GM12878 (cell line): ENCODE measurements at regions not wholly inside any gene's neighbourhood (a gene's known extent, or its start where the extent isn't known, plus 50 kb on each side); places are given as distances from the start of the nearest gene placed in this dataset.

Experiments used
- BCL11A ChIP-seq: IDR thresholded peaks from 2 replicates; pipeline ENCODE4 v1.6.1; 2011; ENCODE audit warnings: low read depth, low read length
- BCLAF1 ChIP-seq: fragments of 450-650 bp; IDR thresholded peaks from 2 replicates; pipeline ENCODE4 v1.6.1; 2017; ENCODE audit warnings: antibody characterized with exemption, mild to moderate bottlenecking, moderate library complexity
- BRCA1 ChIP-seq: IDR thresholded peaks from 2 replicates; pipeline ENCODE4 v1.6.1; 2011; ENCODE audit warnings: low read depth, low read length, improper control_type of control experiment
- EGR1 ChIP-seq, 2 experiments: IDR thresholded peaks; 1 replicate in 1 of 2; 2 replicates in 1 of 2; pipeline ENCODE4 v1.6.1; 2011 to 2012; ENCODE audit warnings: low read depth in 2 of 2, low read length in 2 of 2, borderline replicate concordance in 1 of 2, mild to moderate bottlenecking in 1 of 2, moderate library complexity in 1 of 2
- TCF7 ChIP-seq: IDR thresholded peaks from 2 replicates; pipeline ENCODE4 v1.6.1; 2014; ENCODE audit warnings: antibody characterized with exemption, borderline replicate concordance
- ZBTB11 ChIP-seq: fragments of 450-650 bp; formaldehyde crosslinking; IDR thresholded peaks from 2 replicates; pipeline ENCODE4 v1.5.0; 2022; ENCODE audit warnings: mild to moderate bottlenecking, missing genetic modification characterization
- TF ChIP-seq, protein P1 (sequence below): fragments of 450-650 bp; IDR thresholded peaks from 2 replicates; pipeline ENCODE4 v1.6.1; 2017; ENCODE audit warnings: mild to moderate bottlenecking, low read depth, inconsistent platforms; ENCODE audit not compliant: poor library complexity, severe bottlenecking

- TF ChIP-seq BCLAF1: no peak
- TF ChIP-seq ZBTB11 (CRISPR knock-in tag): no peak
- no peak for TF ChIP-seq TCF7
- TF ChIP-seq, protein P1, sequence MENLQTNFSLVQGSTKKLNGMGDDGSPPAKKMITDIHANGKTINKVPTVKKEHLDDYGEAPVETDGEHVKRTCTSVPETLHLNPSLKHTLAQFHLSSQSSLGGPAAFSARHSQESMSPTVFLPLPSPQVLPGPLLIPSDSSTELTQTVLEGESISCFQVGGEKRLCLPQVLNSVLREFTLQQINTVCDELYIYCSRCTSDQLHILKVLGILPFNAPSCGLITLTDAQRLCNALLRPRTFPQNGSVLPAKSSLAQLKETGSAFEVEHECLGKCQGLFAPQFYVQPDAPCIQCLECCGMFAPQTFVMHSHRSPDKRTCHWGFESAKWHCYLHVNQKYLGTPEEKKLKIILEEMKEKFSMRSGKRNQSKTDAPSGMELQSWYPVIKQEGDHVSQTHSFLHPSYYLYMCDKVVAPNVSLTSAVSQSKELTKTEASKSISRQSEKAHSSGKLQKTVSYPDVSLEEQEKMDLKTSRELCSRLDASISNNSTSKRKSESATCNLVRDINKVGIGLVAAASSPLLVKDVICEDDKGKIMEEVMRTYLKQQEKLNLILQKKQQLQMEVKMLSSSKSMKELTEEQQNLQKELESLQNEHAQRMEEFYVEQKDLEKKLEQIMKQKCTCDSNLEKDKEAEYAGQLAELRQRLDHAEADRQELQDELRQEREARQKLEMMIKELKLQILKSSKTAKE: no peak
- TF ChIP-seq BRCA1: no peak
- no peak for TF ChIP-seq BCL11A
- TF ChIP-seq EGR1 (IDR thresholded peaks at IDR 0.05; ENCODE audit: borderline replicate concordance in 1 of 2, low read depth in 2 of 2, low read length in 2 of 2): no peak
- TF ChIP-seq, all 136 proteins: peak for 0
Observed at GRCh38 chr21:16634515-16634914, 878.3 kb upstream of the CXADR start (continued).
